ENCODE measurements at regions not wholly inside any gene's neighbourhood (a gene's known extent, or its start where the extent isn't known, plus 50 kb on each side); places are given as distances from the start of the nearest gene placed in this dataset.
"Not testable (repeated sequence)": the region's sequence is repeated elsewhere in the genome, so short reads cannot be mapped to it uniquely, and the experiment has no call there.

GRCh38 chr4:11970754-11971153 lies 542.1 kb upstream of the HS3ST1 start:
- ATAC-seq (ENCODE audit: low read depth in 2 of 2) (no peak), DNase-seq (no peak)
- no peaks in the 10 kb centered on the region for H3K36me3 Mint-ChIP-seq
- peaks cover 0 to 3% (median 0%) of the 10 kb centered on the region in 7 donors for H3K9me3 Mint-ChIP-seq
- H3K27me3 Mint-ChIP-seq = peaks cover 0 to 5% (median 0%) of the 10 kb centered on the region in 3 donors
- no peak overlapping the region for H3K4me3 Mint-ChIP-seq
- no peaks in the 10 kb centered on the region for H3K4me1 Mint-ChIP-seq
- no peak overlapping the region for H3K27ac Mint-ChIP-seq

- DNase-seq (no peak), ATAC-seq (ENCODE audit: low read depth in 2 of 2) (no peak)
- Mint-ChIP-seq H3K27me3 (peaks cover 0 to 5% (median 0%) of the 10 kb centered on the region in 3 donors), H3K9me3 (peaks cover 0 to 5% (median 4%) of the 10 kb centered on the region in 7 donors), H3K4me1 (no peaks in the 10 kb centered on the region), H3K36me3 (no peaks in the 10 kb centered on the region), H3K4me3 (no peak overlapping the region), H3K27ac (no peak overlapping the region)
Measured at GRCh38 chr4:11966782-11967181, 538.1 kb upstream of the HS3ST1 start.

- Mint-ChIP-seq H3K36me3 (no peaks in the 10 kb centered on the region), H3K27me3 (no peaks in the 10 kb centered on the region), H3K9me3 (no peaks in the 10 kb centered on the region), H3K27ac (no peak overlapping the region), H3K4me3 (no peak overlapping the region), H3K4me1 (no peaks in the 10 kb centered on the region)
- ATAC-seq (ENCODE audit: low read depth in 2 of 2) (no peak), DNase-seq (no peak)
Measured at GRCh38 chr4:11954093-11954492, 525.4 kb upstream of the HS3ST1 start.

- H3K4me1 Mint-ChIP-seq = no peaks in the 10 kb centered on the region
- DNase-seq (no peak), ATAC-seq (ENCODE audit: low read depth in 2 of 2) (no peak)
- no peak overlapping the region for H3K4me3 Mint-ChIP-seq
- no peaks in the 10 kb centered on the region for H3K36me3 Mint-ChIP-seq
- H3K27me3 Mint-ChIP-seq = no peaks in the 10 kb centered on the region
- peak overlapping the region in 2 of 6 donors; percentile 2 to 66 for H3K27ac Mint-ChIP-seq
- H3K9me3 Mint-ChIP-seq = peaks cover 0 to 4% (median 0%) of the 10 kb centered on the region in 7 donors
Measured at GRCh38 chr4:11949355-11949754, 520.7 kb upstream of the HS3ST1 start.

- ATAC-seq (ENCODE audit: low read depth in 2 of 2); H3K27me3 Mint-ChIP-seq; H3K4me3 Mint-ChIP-seq; H3K4me1 Mint-ChIP-seq; DNase-seq; H3K36me3 Mint-ChIP-seq; H3K27ac Mint-ChIP-seq; H3K9me3 Mint-ChIP-seq: not testable (repeated sequence)
Measured at GRCh38 chr4:11947629-11948028, 518.9 kb upstream of the HS3ST1 start.

- Mint-ChIP-seq H3K36me3 (no peaks in the 10 kb centered on the region), H3K4me3 (no peak overlapping the region), H3K4me1 (no peaks in the 10 kb centered on the region), H3K9me3 (peaks cover 0 to 7% (median 5%) of the 10 kb centered on the region in 7 donors), H3K27me3 (peaks cover 0 to 13% (median 0%) of the 10 kb centered on the region in 3 donors), H3K27ac (no peak overlapping the region)
- DNase-seq (no peak), ATAC-seq (ENCODE audit: low read depth in 2 of 2) (no peak)
Measured at GRCh38 chr4:11937941-11938340, 509.2 kb upstream of the HS3ST1 start.

GRCh38 chr4:11931266-11931820 lies 502.6 kb upstream of the HS3ST1 start:
- Mint-ChIP-seq H3K36me3 (no peaks in the 10 kb centered on the region), H3K27ac (no peak overlapping the region), H3K27me3 (peaks cover 0 to 12% (median 0%) of the 10 kb centered on the region in 3 donors), H3K4me1 (no peaks in the 10 kb centered on the region), H3K9me3 (peaks cover 2 to 7% (median 5%) of the 10 kb centered on the region in 7 donors), H3K4me3 (no peak overlapping the region)
- ATAC-seq (ENCODE audit: low read depth in 2 of 2) (no peak), DNase-seq (no peak)

- Mint-ChIP-seq H3K4me3 (no peak overlapping the region), H3K9me3 (peaks cover 2 to 10% (median 5%) of the 10 kb centered on the region in 7 donors), H3K4me1 (no peaks in the 10 kb centered on the region), H3K36me3 (no peaks in the 10 kb centered on the region), H3K27me3 (peaks cover 0 to 8% (median 0%) of the 10 kb centered on the region in 3 donors), H3K27ac (no peak overlapping the region)
- no peak for DNase-seq
- no peak for ATAC-seq (ENCODE audit: low read depth in 2 of 2)
Measured at GRCh38 chr4:11929080-11929479, 500.4 kb upstream of the HS3ST1 start.

GRCh38 chr4:11919316-11919715 lies 490.6 kb upstream of the HS3ST1 start:
- Mint-ChIP-seq H3K4me1 (no peaks in the 10 kb centered on the region), H3K27ac (no peak overlapping the region), H3K27me3 (no peaks in the 10 kb centered on the region), H3K36me3 (no peaks in the 10 kb centered on the region), H3K9me3 (peaks cover 0 to 18% (median 3%) of the 10 kb centered on the region in 7 donors), H3K4me3 (no peak overlapping the region)
- ATAC-seq (ENCODE audit: low read depth in 2 of 2) (no peak), DNase-seq (no peak)

GRCh38 chr4:11914406-11914805 lies 485.7 kb upstream of the HS3ST1 start:
- DNase-seq (no peak), ATAC-seq (ENCODE audit: low read depth in 2 of 2) (no peak)
- Mint-ChIP-seq H3K27ac (no peak overlapping the region), H3K9me3 (peaks cover 0 to 11% (median 3%) of the 10 kb centered on the region in 7 donors), H3K4me1 (no peaks in the 10 kb centered on the region), H3K27me3 (no peaks in the 10 kb centered on the region), H3K36me3 (no peaks in the 10 kb centered on the region), H3K4me3 (no peak overlapping the region)

- no peak overlapping the region for H3K27ac Mint-ChIP-seq
- H3K36me3 Mint-ChIP-seq = no peaks in the 10 kb centered on the region
- no peaks in the 10 kb centered on the region for H3K27me3 Mint-ChIP-seq
- peaks cover 0 to 11% (median 3%) of the 10 kb centered on the region in 7 donors for H3K9me3 Mint-ChIP-seq
- H3K4me1 Mint-ChIP-seq = no peaks in the 10 kb centered on the region
- H3K4me3 Mint-ChIP-seq = no peak overlapping the region
- DNase-seq = no peak
- ATAC-seq (ENCODE audit: low read depth in 2 of 2) = no peak
Measured at GRCh38 chr4:11912886-11913285, 484.2 kb upstream of the HS3ST1 start.

- no peaks in the 10 kb centered on the region for H3K27me3 Mint-ChIP-seq
- ATAC-seq (ENCODE audit: low read depth in 2 of 2) = no peak
- no peak overlapping the region for H3K27ac Mint-ChIP-seq
- H3K36me3 Mint-ChIP-seq = no peaks in the 10 kb centered on the region
- H3K4me3 Mint-ChIP-seq = no peak overlapping the region
- no peaks in the 10 kb centered on the region for H3K4me1 Mint-ChIP-seq
- H3K9me3 Mint-ChIP-seq = peaks cover 0 to 5% (median 2%) of the 10 kb centered on the region in 7 donors
- no peak for DNase-seq
Measured at GRCh38 chr4:11910812-11911211, 482.1 kb upstream of the HS3ST1 start.

- Mint-ChIP-seq H3K9me3 (peaks cover 0 to 2% (median 0%) of the 10 kb centered on the region in 7 donors), H3K4me1 (no peaks in the 10 kb centered on the region), H3K27me3 (peaks cover 0 to 7% (median 0%) of the 10 kb centered on the region in 3 donors), H3K27ac (no peak overlapping the region), H3K36me3 (no peaks in the 10 kb centered on the region), H3K4me3 (no peak overlapping the region)
- DNase-seq (no peak), ATAC-seq (ENCODE audit: low read depth in 2 of 2) (no peak)
Measured at GRCh38 chr4:11908712-11909111, 480.0 kb upstream of the HS3ST1 start.

- no peak for ATAC-seq (ENCODE audit: low read depth in 2 of 2)
- Mint-ChIP-seq H3K36me3 (no peaks in the 10 kb centered on the region), H3K4me1 (no peaks in the 10 kb centered on the region), H3K9me3 (peaks cover 0 to 2% (median 0%) of the 10 kb centered on the region in 7 donors), H3K27me3 (peaks cover 0 to 7% (median 0%) of the 10 kb centered on the region in 3 donors), H3K4me3 (no peak overlapping the region), H3K27ac (no peak overlapping the region)
- no peak for DNase-seq
Measured at GRCh38 chr4:11908205-11908604, 479.5 kb upstream of the HS3ST1 start.
